ENCODE measurements at regions not wholly inside any gene's neighbourhood (a gene's known extent, or its start where the extent isn't known, plus 50 kb on each side); places are given as distances from the start of the nearest gene placed in this dataset.

- Histone ChIP-seq H3K36me3 (no peaks in the 10 kb centered on the region), H3K27ac (no peak overlapping the region), H3K4me3 (no peak overlapping the region), H3K27me3 (no peaks in the 10 kb centered on the region), H3K9me3 (ENCODE audit: low read depth) (no peaks in the 10 kb centered on the region), H3K4me1 (ENCODE audit: low read depth) (no peaks in the 10 kb centered on the region)
- DNase-seq (ENCODE audit: low read depth in 1 of 2, low spot score in 1 of 2) = no peak
- no peak for TF ChIP-seq CTCF (IDR thresholded peaks at IDR 0.05; ENCODE audit: low read depth, low read length)
Observed at GRCh38 chr7:88617185-88617584, 142.3 kb upstream of the ZNF804B start.

GRCh38 chr7:88615336-88615735, 144.2 kb upstream of the ZNF804B start:
- Histone ChIP-seq H3K27me3 (no peaks in the 10 kb centered on the region), H3K4me1 (ENCODE audit: low read depth) (no peaks in the 10 kb centered on the region), H3K4me3 (no peak overlapping the region), H3K27ac (no peak overlapping the region), H3K9me3 (ENCODE audit: low read depth) (no peaks in the 10 kb centered on the region), H3K36me3 (no peaks in the 10 kb centered on the region)
- no peak for TF ChIP-seq CTCF (IDR thresholded peaks at IDR 0.05; ENCODE audit: low read depth, low read length)
- no peak for DNase-seq (ENCODE audit: low read depth in 1 of 2, low spot score in 1 of 2)

- Histone ChIP-seq H3K4me1 (ENCODE audit: low read depth) (no peaks in the 10 kb centered on the region), H3K36me3 (no peaks in the 10 kb centered on the region), H3K27ac (no peak overlapping the region), H3K9me3 (ENCODE audit: low read depth) (no peaks in the 10 kb centered on the region), H3K4me3 (no peak overlapping the region), H3K27me3 (no peaks in the 10 kb centered on the region)
- DNase-seq (ENCODE audit: low read depth in 1 of 2, low spot score in 1 of 2) = no peak
- no peak for TF ChIP-seq CTCF (IDR thresholded peaks at IDR 0.05; ENCODE audit: low read depth, low read length)
Observed at GRCh38 chr7:88614736-88615135, 144.8 kb upstream of the ZNF804B start.

GRCh38 chr7:88610942-88611341, 148.6 kb upstream of the ZNF804B start:
- TF ChIP-seq CTCF (IDR thresholded peaks at IDR 0.05; ENCODE audit: low read depth, low read length) = no peak
- Histone ChIP-seq H3K9me3 (ENCODE audit: low read depth) (no peaks in the 10 kb centered on the region), H3K27ac (no peak overlapping the region), H3K36me3 (no peaks in the 10 kb centered on the region), H3K4me3 (no peak overlapping the region), H3K27me3 (no peaks in the 10 kb centered on the region), H3K4me1 (ENCODE audit: low read depth) (no peaks in the 10 kb centered on the region)
- no peak for DNase-seq (ENCODE audit: low read depth in 1 of 2, low spot score in 1 of 2)

- Histone ChIP-seq H3K4me3 (no peak overlapping the region), H3K27ac (no peak overlapping the region), H3K9me3 (ENCODE audit: low read depth) (no peaks in the 10 kb centered on the region), H3K27me3 (no peaks in the 10 kb centered on the region), H3K4me1 (ENCODE audit: low read depth) (no peaks in the 10 kb centered on the region), H3K36me3 (no peaks in the 10 kb centered on the region)
- TF ChIP-seq CTCF (IDR thresholded peaks at IDR 0.05; ENCODE audit: low read depth, low read length) = no peak
- no peak for DNase-seq (ENCODE audit: low read depth in 1 of 2, low spot score in 1 of 2)
Observed at GRCh38 chr7:88600695-88601094, 158.8 kb upstream of the ZNF804B start.

GRCh38 chr7:88599528-88599927, 160.0 kb upstream of the ZNF804B start:
- H3K9me3 ChIP-seq (ENCODE audit: low read depth) = no peaks in the 10 kb centered on the region
- no peak overlapping the region for H3K27ac ChIP-seq
- no peaks in the 10 kb centered on the region for H3K4me1 ChIP-seq (ENCODE audit: low read depth)
- H3K4me3 ChIP-seq = no peak overlapping the region
- H3K36me3 ChIP-seq = no peaks in the 10 kb centered on the region
- DNase-seq (ENCODE audit: low read depth in 1 of 2, low spot score in 1 of 2) = no peak
- no peaks in the 10 kb centered on the region for H3K27me3 ChIP-seq
- no peak for TF ChIP-seq CTCF (IDR thresholded peaks at IDR 0.05; ENCODE audit: low read depth, low read length)
